WI38 (cell line): ENCODE measurements at regions not wholly inside any gene's neighbourhood (a gene's known extent, or its start where the extent isn't known, plus 50 kb on each side); places are given as distances from the start of the nearest gene placed in this dataset.

Experiments
- H3K4me3 ChIP-seq: 2 replicates; pipeline ENCODE4 v1.5.1; 2011; ENCODE audit warnings: low read depth, mild to moderate bottlenecking, control low read depth, low read length
- CTCF ChIP-seq: IDR thresholded peaks from 2 replicates; pipeline ENCODE4 v1.5.1; 2012; ENCODE audit warnings: low read depth, mild to moderate bottlenecking, control low read depth, low read length

GRCh38 chr3:98956008-98956407 lies 54.5 kb upstream of the DCBLD2 start:
- no peak overlapping the region for H3K4me3 ChIP-seq
- TF ChIP-seq CTCF: no peak

- no peak for TF ChIP-seq CTCF
- H3K4me3 ChIP-seq: no peak overlapping the region
Measured at GRCh38 chr3:98954791-98955604, 53.5 kb upstream of the DCBLD2 start.

- H3K4me3 ChIP-seq: no peak overlapping the region
- no peak for TF ChIP-seq CTCF
Measured at GRCh38 chr3:98954242-98954641, 52.7 kb upstream of the DCBLD2 start.

GRCh38 chr3:98952404-98952803 lies 50.9 kb upstream of the DCBLD2 start:
- H3K4me3 ChIP-seq: no peak overlapping the region
- TF ChIP-seq CTCF: no peak
